Glutamatergic neuron (in vitro differentiated cells): ENCODE measurements at regions not wholly inside any gene's neighbourhood (a gene's known extent, or its start where the extent isn't known, plus 50 kb on each side); places are given as distances from the start of the nearest gene placed in this dataset.

Experiments
- DNase-seq: peaks from one replicate; pipeline ENCODE4 v3.0.0; 2022
- H3K27ac Mint-ChIP-seq: one replicate; pipeline ENCODE4 v1.8.0; 2020; ENCODE audit warnings: mild to moderate bottlenecking, mixed read lengths, inconsistent platforms; ENCODE audit not compliant: unreplicated experiment
- H3K27me3 Mint-ChIP-seq: one replicate; pipeline ENCODE4 v1.8.0; 2020; ENCODE audit warnings: mild to moderate bottlenecking, moderate library complexity, mixed read lengths, inconsistent platforms; ENCODE audit not compliant: unreplicated experiment
- H3K36me3 Mint-ChIP-seq: one replicate; pipeline ENCODE4 v1.8.0; 2020; ENCODE audit warnings: mild to moderate bottlenecking, mixed read lengths, inconsistent platforms; ENCODE audit not compliant: unreplicated experiment
- H3K4me1 Mint-ChIP-seq: one replicate; pipeline ENCODE4 v1.8.0; 2020; ENCODE audit warnings: mild to moderate bottlenecking, low read depth, mixed read lengths, inconsistent platforms; ENCODE audit not compliant: unreplicated experiment
- H3K4me3 Mint-ChIP-seq: one replicate; pipeline ENCODE4 v1.8.0; 2020; ENCODE audit warnings: mild to moderate bottlenecking, mixed read lengths, inconsistent platforms; ENCODE audit not compliant: unreplicated experiment
- H3K9me3 Mint-ChIP-seq: one replicate; pipeline ENCODE4 v1.8.0; 2020; ENCODE audit warnings: mild to moderate bottlenecking, moderate library complexity, mixed read lengths, inconsistent platforms; ENCODE audit not compliant: unreplicated experiment
- TF ChIP-seq, protein P1 (sequence below): fragments of 200-600 bp; sonication (generic); IDR thresholded peaks from one replicate; pipeline ENCODE4 v1.5.0; 2021; ENCODE audit not compliant: partially characterized antibody, unreplicated experiment

DNA sequence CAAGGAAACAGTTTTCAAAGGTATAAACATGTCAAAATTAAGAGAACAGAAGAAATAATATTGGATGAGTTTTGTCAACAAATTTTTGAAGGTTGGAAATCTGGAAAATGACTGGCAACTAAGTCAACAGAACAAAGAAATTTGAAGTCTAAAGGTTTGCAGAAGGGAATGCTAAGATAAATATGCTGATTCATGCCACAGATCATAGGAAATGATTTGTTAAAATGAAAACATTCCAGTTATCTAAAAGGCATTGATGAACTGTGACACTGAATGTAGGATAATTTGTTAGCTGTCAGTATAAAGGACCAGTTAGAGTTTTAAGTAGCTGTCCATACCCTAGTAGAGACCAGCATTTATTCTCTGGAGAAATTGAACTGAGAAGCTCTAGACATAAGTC, 157.9 kb upstream of the CHRM3 start:
- H3K27me3 Mint-ChIP-seq, result no peaks in the 10 kb centered on the region
- H3K27ac Mint-ChIP-seq, result no peak overlapping the region
- H3K9me3 Mint-ChIP-seq, result peaks cover 6% of the 10 kb centered on the region
- DNase-seq, result no peak
- peaks cover 19% of the 10 kb centered on the region for H3K36me3 Mint-ChIP-seq
- H3K4me3 Mint-ChIP-seq, result no peak overlapping the region
- TF ChIP-seq, protein P1, sequence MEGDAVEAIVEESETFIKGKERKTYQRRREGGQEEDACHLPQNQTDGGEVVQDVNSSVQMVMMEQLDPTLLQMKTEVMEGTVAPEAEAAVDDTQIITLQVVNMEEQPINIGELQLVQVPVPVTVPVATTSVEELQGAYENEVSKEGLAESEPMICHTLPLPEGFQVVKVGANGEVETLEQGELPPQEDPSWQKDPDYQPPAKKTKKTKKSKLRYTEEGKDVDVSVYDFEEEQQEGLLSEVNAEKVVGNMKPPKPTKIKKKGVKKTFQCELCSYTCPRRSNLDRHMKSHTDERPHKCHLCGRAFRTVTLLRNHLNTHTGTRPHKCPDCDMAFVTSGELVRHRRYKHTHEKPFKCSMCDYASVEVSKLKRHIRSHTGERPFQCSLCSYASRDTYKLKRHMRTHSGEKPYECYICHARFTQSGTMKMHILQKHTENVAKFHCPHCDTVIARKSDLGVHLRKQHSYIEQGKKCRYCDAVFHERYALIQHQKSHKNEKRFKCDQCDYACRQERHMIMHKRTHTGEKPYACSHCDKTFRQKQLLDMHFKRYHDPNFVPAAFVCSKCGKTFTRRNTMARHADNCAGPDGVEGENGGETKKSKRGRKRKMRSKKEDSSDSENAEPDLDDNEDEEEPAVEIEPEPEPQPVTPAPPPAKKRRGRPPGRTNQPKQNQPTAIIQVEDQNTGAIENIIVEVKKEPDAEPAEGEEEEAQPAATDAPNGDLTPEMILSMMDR, result no peak
- no peaks in the 10 kb centered on the region for H3K4me1 Mint-ChIP-seq

DNA sequence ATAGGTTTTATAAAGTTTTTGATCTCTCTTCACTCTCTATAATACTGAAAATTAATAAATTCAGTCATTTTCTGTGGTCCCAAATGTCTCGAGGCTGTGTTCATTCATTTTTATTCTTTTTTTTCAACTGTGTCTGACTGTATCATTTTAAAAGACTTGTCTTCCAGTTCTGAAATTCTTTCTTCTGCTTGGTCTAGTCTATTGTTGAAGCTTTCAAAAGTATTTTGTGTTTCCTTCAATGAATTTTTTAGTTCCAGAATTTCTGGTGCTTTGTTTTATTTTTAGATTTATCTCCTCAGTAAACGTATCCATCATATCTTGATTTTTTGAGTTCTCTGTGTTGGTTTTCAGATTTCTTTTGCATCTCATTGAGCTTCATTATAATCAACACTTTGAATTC, 161.0 kb upstream of the CHRM3 start:
- H3K9me3 Mint-ChIP-seq, result peaks cover 9% of the 10 kb centered on the region

DNA sequence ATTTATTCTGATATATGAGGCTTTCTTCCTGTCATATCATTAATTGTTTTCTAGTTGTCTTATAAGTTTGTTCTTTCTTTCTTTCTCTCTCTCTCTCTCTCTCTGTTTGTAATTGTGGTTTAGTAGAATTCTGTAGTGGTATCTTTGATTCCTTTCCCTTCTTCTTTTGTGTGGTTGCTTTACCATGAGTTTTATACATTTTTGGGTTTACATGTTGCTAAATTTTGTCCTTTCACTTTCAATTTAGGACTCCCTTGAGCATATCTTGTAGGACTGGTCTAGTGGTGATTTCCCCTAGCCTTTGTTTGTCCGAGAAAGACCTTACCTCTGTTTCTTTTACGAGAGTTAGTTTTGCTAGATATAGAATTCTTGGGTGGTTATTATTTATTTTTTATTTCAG, 162.3 kb upstream of the CHRM3 start:
- Mint-ChIP-seq H3K4me1 (no peaks in the 10 kb centered on the region), H3K27ac (no peak overlapping the region), H3K9me3 (peaks cover 9% of the 10 kb centered on the region), H3K4me3 (no peak overlapping the region), H3K36me3 (peaks cover 27% of the 10 kb centered on the region), H3K27me3 (no peaks in the 10 kb centered on the region)
- TF ChIP-seq, protein P1, result no peak
- no peak for DNase-seq

More for the DNA sequence above, 161.0 kb upstream of the CHRM3 start:
- DNase-seq, result no peak
- H3K4me3 Mint-ChIP-seq, result no peak overlapping the region
- no peak overlapping the region for H3K27ac Mint-ChIP-seq
- TF ChIP-seq, protein P1, result no peak
- no peaks in the 10 kb centered on the region for H3K27me3 Mint-ChIP-seq
- H3K36me3 Mint-ChIP-seq, result peaks cover 27% of the 10 kb centered on the region
- H3K4me1 Mint-ChIP-seq, result no peaks in the 10 kb centered on the region

DNA sequence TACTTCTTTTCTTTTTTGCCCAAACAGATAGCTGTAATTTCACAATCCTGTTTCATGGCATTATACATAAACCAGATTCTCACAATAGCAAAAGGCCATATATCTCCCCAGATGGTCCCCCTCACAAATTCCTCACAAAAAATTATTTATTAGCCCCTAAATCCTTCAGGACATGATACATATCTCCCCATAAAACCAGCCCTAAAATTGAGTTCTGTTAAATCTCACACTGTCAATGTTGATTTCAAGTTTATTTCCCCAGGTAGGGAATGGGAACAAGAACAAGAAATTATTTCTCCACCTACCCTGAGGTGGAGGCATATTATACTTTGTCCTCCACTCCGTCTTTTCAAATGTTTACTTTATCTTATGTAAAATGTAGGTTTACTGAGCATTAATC, 163.4 kb upstream of the CHRM3 start:
- no peaks in the 10 kb centered on the region for H3K27me3 Mint-ChIP-seq
- peaks cover 9% of the 10 kb centered on the region for H3K9me3 Mint-ChIP-seq
- no peaks in the 10 kb centered on the region for H3K4me1 Mint-ChIP-seq
- H3K36me3 Mint-ChIP-seq, result peaks cover 27% of the 10 kb centered on the region
- H3K4me3 Mint-ChIP-seq, result no peak overlapping the region
- TF ChIP-seq, protein P1, result no peak
- H3K27ac Mint-ChIP-seq, result no peak overlapping the region
- no peak for DNase-seq

DNA sequence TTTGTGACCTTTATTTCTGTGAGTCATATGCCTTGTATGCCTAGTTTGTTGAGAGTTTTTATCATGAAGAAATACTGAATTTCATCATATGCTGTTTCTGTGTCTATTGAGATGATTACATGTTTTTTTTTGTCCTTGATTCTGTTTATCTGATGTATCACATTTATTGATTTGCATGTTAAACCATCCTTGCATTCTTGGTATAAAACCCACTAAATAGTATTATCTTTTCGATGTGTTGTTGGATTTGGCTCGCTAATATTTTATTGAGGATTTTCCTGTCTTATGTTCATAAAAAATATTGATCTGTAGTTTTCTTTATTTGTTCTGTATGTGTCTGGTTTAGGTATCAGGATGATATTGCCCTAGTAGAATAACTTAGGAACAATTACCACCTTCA, 164.7 kb upstream of the CHRM3 start:
- Mint-ChIP-seq H3K27me3 (no peaks in the 10 kb centered on the region), H3K36me3 (peaks cover 27% of the 10 kb centered on the region), H3K27ac (no peak overlapping the region), H3K4me1 (no peaks in the 10 kb centered on the region), H3K4me3 (no peak overlapping the region), H3K9me3 (peaks cover 9% of the 10 kb centered on the region)
- DNase-seq, result no peak
- TF ChIP-seq, protein P1, result no peak
